ENCODE measurements at regions not wholly inside any gene's neighbourhood (a gene's known extent, or its start where the extent isn't known, plus 50 kb on each side); places are given as distances from the start of the nearest gene placed in this dataset.

- Mint-ChIP-seq H3K27me3 (ENCODE audit: low read depth in 2 of 2) (no peaks in the 10 kb centered on the region), H3K4me1 (no peaks in the 10 kb centered on the region), H3K27ac (no peak overlapping the region), H3K4me3 (no peak overlapping the region), H3K36me3 (peaks cover 5% of the 10 kb centered on the region), H3K9me3 (peaks cover 15 to 22% of the 10 kb centered on the region in 2 donors)
- no peaks in the 10 kb centered on the region for H3K9me3 ChIP-seq (ENCODE audit: control insufficient read depth, insufficient read depth, low read length)
- intact Hi-C loops (cut with micrococcal nuclease): no loop called here
- 86% methylated on average over 1 of the region's 1 CpG for WGBS (ENCODE audit: insufficient coverage)
- ATAC-seq: no peak
- no peak for DNase-seq
- H3K27me3 ChIP-seq (ENCODE audit: control insufficient read depth, insufficient read depth, low read length): no peaks in the 10 kb centered on the region
- no peaks in the 10 kb centered on the region for H3K36me3 ChIP-seq (ENCODE audit: control insufficient read depth, insufficient read depth, low read length)
- no peak overlapping the region for H3K4me3 ChIP-seq (ENCODE audit: low read length)
- no peak overlapping the region for H3K27ac ChIP-seq (ENCODE audit: low read length)
- TF ChIP-seq CTCF (IDR thresholded peaks at IDR 0.05): no peak
- no peaks in the 10 kb centered on the region for H3K4me1 ChIP-seq (ENCODE audit: control insufficient read depth, insufficient read depth, low read length)
These were observed 944.6 kb upstream of the LRRTM1 start for GRCh38 chr2:81249152-81249551.

GRCh38 chr2:81247648-81248047, 943.1 kb upstream of the LRRTM1 start:
- H3K27me3 Mint-ChIP-seq (ENCODE audit: low read depth in 2 of 2): no peaks in the 10 kb centered on the region
- Histone ChIP-seq H3K9me3 (ENCODE audit: control insufficient read depth, insufficient read depth, low read length) (no peaks in the 10 kb centered on the region), H3K27me3 (ENCODE audit: control insufficient read depth, insufficient read depth, low read length) (no peaks in the 10 kb centered on the region), H3K36me3 (ENCODE audit: control insufficient read depth, insufficient read depth, low read length) (no peaks in the 10 kb centered on the region), H3K27ac (ENCODE audit: low read length) (no peak overlapping the region), H3K4me1 (ENCODE audit: control insufficient read depth, insufficient read depth, low read length) (no peaks in the 10 kb centered on the region), H3K4me3 (ENCODE audit: low read length) (no peak overlapping the region)
- H3K36me3 Mint-ChIP-seq: no peaks in the 10 kb centered on the region
- TF ChIP-seq CTCF (IDR thresholded peaks at IDR 0.05): no peak
- H3K9me3 Mint-ChIP-seq: peaks cover 11 to 19% of the 10 kb centered on the region in 2 donors
- no peak overlapping the region for H3K4me3 Mint-ChIP-seq
- ATAC-seq (no peak), DNase-seq (no peak)
- H3K27ac Mint-ChIP-seq: no peak overlapping the region
- 89% methylated on average over 2 of the region's 3 CpGs for WGBS (ENCODE audit: insufficient coverage)
- intact Hi-C loops (cut with micrococcal nuclease): no loop called here
- no peaks in the 10 kb centered on the region for H3K4me1 Mint-ChIP-seq

GRCh38 chr2:81242501-81242900, 937.9 kb upstream of the LRRTM1 start:
- Mint-ChIP-seq H3K27me3 (ENCODE audit: low read depth in 2 of 2) (no peaks in the 10 kb centered on the region), H3K36me3 (peaks cover 10% of the 10 kb centered on the region), H3K4me3 (no peak overlapping the region), H3K4me1 (no peaks in the 10 kb centered on the region), H3K27ac (no peak overlapping the region), H3K9me3 (peaks cover 19 to 29% of the 10 kb centered on the region in 2 donors)
- Histone ChIP-seq H3K4me3 (ENCODE audit: low read length) (no peak overlapping the region), H3K4me1 (ENCODE audit: control insufficient read depth, insufficient read depth, low read length) (no peaks in the 10 kb centered on the region), H3K9me3 (ENCODE audit: control insufficient read depth, insufficient read depth, low read length) (no peaks in the 10 kb centered on the region), H3K36me3 (ENCODE audit: control insufficient read depth, insufficient read depth, low read length) (no peaks in the 10 kb centered on the region), H3K27me3 (ENCODE audit: control insufficient read depth, insufficient read depth, low read length) (no peaks in the 10 kb centered on the region), H3K27ac (ENCODE audit: low read length) (no peak overlapping the region)
- no peak for ATAC-seq
- WGBS (ENCODE audit: insufficient coverage): 81% methylated on average over 2 of the region's 2 CpGs
- TF ChIP-seq CTCF (IDR thresholded peaks at IDR 0.05): no peak
- no peak for DNase-seq
- intact Hi-C loops (cut with micrococcal nuclease): no loop called here

GRCh38 chr2:81238462-81238861, 933.9 kb upstream of the LRRTM1 start:
- H3K4me3 Mint-ChIP-seq: no peak overlapping the region
- DNase-seq (no peak), ATAC-seq (no peak)
- Histone ChIP-seq H3K9me3 (ENCODE audit: control insufficient read depth, insufficient read depth, low read length) (no peaks in the 10 kb centered on the region), H3K27ac (ENCODE audit: low read length) (no peak overlapping the region), H3K27me3 (ENCODE audit: control insufficient read depth, insufficient read depth, low read length) (no peaks in the 10 kb centered on the region), H3K36me3 (ENCODE audit: control insufficient read depth, insufficient read depth, low read length) (no peaks in the 10 kb centered on the region), H3K4me1 (ENCODE audit: control insufficient read depth, insufficient read depth, low read length) (no peaks in the 10 kb centered on the region), H3K4me3 (ENCODE audit: low read length) (no peak overlapping the region)
- no peak overlapping the region for H3K27ac Mint-ChIP-seq
- H3K4me1 Mint-ChIP-seq: no peaks in the 10 kb centered on the region
- H3K27me3 Mint-ChIP-seq (ENCODE audit: low read depth in 2 of 2): no peaks in the 10 kb centered on the region
- no CpG with 5 or more reads among the region's 2 CpGs for WGBS (ENCODE audit: insufficient coverage)
- H3K36me3 Mint-ChIP-seq: peaks cover 10% of the 10 kb centered on the region
- intact Hi-C loops (cut with micrococcal nuclease): no loop called here
- no peak for TF ChIP-seq CTCF (IDR thresholded peaks at IDR 0.05)
- peaks cover 17 to 31% of the 10 kb centered on the region in 2 donors for H3K9me3 Mint-ChIP-seq

All from natural killer cell (primary cell).